HG03045 (cell line): ENCODE measurements at regions not wholly inside any gene's neighbourhood (a gene's known extent, or its start where the extent isn't known, plus 50 kb on each side); places are given as distances from the start of the nearest gene placed in this dataset.
"Not testable (repeated sequence)": the region's sequence is repeated elsewhere in the genome, so short reads cannot be mapped to it uniquely, and the experiment has no call there.

ENCODE experiments used
- ATAC-seq: cut with Tn5 transposase; IDR thresholded peaks from one replicate; pipeline ENCODE4 v1.9.1; 2021; ENCODE audit warnings: mild to moderate bottlenecking, moderate library complexity; ENCODE audit not compliant: unreplicated experiment

DNA sequence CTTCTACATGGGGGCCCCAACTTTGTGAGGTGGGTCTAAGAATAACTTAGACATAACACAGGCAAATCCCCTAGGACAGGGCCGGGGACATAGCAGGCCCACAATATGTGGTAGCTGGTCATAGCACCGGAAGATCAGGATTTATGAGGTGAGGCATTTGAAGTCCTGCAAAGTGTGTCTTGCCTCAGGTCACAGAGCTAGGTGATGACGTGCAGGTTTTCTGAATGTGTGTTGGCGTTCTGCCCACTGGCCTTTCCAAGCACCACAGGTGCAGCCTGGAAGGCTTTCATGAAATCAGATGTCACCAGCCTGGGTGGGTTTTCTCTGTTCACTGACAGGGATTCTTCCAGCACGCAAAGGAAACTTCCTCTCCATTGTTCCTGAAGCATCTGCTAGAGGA is 119.1 kb downstream of the LRATD1 start:
- no peak for ATAC-seq

DNA sequence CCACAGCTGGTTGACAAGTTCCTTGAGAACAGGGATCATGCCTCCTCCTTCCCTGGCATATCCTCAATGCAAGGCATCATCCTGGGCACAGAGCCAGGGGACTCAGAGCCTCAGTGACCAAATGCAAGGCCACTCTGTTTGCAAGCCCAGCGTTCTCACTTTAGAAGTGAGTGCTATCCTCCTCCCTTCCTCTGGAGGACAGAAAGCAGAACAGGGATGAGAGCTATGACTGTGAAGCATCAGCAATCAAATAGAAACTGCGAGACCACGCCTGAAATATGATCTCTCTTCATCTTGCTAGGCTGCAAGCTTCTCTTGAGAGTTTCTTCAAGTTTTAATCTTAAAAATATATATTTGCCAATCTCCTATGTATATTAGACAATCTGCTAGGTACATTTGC is 119.8 kb downstream of the LRATD1 start:
- no peak for ATAC-seq

DNA sequence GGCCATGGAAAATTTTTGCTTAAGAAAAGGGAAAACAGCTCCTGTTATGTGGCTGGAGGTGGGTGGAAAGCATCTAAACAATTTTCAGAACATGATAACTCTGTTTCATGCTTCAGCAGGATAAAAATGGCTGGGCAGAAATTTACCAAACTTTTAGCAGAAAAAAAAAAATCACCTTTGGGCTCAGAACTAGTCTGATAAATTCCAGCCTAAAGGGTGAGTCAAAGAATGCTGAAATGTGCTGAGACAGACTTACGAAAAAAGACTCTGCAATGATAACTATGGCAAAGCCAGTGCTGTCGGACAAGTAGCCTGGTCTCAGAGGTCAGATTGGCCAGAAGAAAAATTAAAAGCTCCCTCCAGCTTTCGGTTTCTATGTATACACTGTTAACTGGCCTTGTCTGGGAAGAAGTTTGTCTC is 123.6 kb downstream of the LRATD1 start:
- ATAC-seq = no peak

DNA sequence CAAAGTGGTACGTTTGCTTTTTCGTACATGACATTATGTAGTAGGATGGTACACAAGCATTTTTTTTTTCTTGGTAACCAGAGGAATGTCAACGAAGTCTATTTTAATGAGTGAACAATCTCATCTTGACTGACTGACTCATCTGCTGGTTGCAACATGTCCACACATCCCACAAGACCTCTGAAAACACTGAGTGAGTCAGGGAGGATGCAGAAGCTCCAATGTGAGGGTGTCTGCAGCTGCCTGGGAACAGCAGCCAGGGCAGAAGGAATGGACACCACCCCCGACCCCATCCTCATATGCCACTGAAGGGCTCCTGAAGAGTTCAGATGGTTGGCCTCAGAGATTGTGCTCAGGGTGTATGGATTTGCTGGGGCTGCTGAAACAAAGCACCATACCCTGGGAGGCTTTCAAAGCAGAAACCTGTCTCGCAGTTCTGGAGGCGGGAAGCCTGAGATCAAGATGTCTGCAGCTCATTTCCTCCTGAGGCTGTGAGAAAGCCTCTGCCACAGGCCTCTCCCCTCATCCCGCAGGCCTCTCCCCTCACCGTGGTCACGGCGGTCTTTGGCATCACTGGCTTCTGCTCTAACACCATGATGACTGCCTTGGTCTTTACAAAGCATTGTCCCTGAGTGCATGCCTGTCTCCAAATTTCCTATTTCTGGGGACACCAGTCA is 124.6 kb downstream of the LRATD1 start:
- ATAC-seq = no peak

DNA sequence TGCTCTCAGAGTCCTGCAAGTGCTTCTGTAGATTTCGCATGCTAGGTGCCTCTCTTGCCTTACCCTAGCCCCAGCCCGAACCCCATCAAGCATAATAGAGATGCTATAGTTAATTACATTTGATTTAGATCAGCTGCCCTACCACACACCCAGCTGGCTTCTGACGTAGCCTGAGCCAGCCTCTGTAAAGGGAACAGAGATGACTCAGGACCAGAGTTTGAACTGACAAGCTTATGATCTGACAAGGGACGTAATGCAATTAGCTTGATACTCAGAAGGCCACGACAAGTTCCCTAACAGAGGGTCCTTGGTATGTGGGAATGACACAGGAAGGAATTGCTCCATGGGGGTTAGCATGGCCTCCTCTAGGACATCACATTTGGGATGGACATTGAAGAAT is 126.6 kb downstream of the LRATD1 start:
- no peak for ATAC-seq

DNA sequence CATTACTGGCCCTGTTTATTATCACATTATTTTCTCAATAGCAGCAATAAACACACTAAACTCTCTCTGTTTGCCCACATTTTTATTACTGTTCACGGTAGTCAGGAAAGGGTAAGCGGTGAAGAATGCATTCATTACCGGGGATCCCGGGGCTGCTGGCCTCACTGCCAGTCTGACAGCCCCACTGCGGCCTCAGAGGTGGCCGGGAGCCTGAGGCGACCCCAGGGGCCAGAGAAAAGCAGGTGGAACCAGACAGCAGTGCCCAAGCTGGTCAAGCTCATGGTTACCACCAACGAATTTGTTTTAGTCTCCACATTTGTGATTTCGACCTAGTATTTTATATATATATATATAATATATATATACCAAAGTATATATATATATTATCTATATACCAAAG is 127.7 kb downstream of the LRATD1 start:
- ATAC-seq = no peak

DNA sequence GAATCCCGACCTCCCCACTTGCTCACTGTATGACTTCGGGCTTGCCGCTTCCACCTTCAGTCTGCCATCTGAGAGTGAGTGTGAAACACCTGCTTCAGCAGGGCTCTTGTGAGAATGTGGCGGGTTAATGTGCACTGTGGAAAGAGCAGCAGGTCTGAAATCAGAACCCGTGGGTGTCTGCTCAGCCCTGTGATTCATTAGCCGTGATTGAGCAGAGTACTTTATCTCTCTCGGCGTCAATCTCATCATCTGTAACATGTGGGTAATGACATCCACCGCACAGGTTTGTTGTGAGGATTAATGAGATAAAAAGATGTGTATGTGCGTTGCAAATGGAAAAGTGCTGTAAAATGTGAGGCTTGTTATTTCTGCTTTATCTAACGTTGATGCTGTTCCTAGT is 128.6 kb downstream of the LRATD1 start:
- no peak for ATAC-seq

DNA sequence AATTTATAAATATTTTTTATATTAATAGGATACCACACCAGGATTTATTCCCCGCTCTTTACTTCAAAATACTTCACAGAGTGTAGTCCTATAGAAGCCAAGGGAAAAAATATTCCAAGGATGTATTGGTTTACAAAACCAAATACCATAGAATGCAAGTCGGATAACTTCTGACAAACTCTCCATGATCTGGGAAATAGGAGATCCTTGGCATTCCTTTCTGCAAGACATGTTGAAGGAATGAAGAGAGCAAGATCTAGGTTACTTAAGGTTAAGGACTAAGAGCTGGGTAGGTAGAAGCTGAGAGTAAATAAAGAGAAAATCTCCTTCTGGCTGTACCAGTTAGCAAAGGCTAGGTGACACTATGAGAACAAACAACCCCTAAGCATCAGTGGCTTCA is 141.2 kb downstream of the LRATD1 start:
- no peak for ATAC-seq

DNA sequence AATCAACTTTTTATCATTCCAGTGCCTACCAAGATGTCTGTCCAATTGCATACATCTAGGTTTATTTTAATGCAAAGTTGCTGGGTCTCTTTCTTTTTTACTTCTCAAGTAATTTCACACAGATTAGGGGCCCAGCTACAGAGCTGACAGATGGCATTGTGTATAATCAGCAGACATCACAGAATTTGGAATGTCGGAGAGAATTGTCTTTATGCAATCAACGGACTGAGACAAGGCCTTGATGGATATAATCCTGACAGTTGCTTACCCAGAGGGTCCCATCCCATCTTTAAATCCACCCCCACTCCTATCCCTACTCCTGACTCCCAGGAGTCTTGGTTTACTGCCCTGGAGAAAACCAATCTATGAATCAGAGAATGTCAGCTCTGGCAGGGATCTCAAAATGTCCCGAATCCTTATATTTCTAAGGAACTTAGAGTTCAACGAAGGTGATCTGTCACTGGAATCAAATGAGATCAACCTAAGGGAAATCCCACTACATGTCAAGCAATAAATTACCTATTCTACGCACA is 142.0 kb downstream of the LRATD1 start:
- ATAC-seq = no peak

DNA sequence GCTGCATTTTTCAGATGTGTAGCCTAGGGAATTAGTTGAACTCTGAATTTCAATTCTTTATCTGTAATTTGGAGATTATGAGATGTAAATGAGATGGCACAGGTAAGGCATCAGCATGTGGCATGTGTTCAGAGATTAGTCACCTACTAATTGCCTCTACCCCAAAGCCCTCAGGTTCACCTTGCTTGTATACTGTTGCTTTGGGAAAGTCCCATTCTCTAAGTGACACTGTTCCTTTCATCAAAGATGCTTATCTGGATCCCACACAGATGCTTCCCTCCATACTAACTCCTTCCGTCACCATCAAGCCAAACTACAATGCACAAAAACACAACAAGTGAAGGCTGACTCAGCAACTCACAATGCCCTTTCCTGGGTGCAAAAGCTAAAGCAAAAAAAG is 143.7 kb downstream of the LRATD1 start:
- ATAC-seq = no peak

DNA sequence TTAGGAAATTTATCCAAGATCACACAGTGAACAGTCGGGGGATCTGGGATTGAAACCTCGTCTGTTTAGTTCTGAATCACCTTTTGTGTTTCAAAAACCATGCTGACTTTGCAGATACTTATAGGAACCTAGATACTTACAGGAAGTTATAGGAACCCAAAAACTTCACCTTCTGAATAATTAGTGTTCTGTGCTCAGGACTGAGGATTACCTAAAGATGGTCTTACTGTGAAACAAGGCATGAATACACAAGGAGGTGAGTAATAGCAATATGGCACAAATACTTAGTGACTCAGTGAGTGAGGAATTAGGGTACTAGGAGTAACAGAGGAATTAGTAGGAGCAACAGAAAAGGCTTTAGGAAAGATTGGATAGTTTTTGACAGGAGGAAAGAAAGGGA is 145.5 kb downstream of the LRATD1 start:
- no peak for ATAC-seq

DNA sequence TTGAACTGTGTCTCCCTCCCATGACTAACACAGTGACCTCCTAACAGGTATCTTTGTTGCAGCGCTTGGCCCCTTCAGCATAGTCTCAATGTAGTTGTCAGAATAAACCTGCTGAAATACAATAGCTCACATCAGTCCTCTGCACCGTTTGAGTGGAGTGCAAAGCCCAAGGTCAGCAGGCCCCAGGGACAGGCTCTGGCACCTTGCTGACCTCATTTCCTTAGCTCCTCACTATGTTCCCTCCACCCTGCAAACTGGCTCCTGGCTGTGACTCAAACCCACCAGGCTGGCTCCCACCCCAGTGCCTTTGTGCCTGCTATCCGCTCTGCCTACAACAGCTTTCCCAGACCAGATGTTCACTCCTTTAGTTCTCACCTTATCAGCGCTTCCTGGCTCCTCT is 146.7 kb downstream of the LRATD1 start:
- no peak for ATAC-seq

DNA sequence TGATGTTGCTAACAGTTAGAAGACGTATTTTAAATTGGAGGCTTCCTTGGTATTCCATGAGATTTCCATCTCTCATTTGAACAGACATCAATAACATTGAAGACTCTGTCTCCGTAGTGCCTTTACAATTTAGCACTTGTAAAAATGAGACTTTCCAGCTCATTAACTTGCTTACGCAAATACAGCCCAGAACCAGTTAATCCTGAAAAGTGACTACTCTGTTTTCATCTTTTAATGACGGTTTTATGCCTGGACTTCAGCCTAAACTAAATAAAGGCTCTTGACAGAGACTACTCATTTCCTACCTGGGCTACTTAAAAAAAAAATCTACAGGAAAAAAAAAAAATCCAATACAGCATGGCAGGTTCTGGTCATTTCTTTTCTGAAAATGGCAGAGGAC is 148.6 kb downstream of the LRATD1 start:
- no peak for ATAC-seq

DNA sequence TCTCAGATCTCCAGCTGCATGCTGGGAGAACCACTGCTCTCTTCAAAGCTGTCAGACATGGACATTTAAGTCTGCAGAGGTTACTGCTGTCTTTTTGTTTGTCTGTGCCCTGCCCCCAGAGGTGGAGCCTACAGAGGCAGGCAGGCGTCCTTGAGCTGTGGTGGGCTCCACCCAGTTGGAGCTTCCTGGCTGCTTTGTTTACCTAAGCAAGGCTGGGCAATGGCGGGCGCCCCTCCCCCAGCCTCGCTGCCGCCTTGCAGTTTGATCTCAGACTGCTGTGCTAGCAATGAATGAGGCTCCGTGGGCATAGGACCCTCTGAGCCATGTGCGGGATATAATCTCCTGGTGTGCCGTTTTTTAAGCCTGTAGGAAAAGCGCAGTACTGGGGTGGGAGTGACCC is 156.3 kb downstream of the LRATD1 start:
- ATAC-seq = not testable (repeated sequence)

DNA sequence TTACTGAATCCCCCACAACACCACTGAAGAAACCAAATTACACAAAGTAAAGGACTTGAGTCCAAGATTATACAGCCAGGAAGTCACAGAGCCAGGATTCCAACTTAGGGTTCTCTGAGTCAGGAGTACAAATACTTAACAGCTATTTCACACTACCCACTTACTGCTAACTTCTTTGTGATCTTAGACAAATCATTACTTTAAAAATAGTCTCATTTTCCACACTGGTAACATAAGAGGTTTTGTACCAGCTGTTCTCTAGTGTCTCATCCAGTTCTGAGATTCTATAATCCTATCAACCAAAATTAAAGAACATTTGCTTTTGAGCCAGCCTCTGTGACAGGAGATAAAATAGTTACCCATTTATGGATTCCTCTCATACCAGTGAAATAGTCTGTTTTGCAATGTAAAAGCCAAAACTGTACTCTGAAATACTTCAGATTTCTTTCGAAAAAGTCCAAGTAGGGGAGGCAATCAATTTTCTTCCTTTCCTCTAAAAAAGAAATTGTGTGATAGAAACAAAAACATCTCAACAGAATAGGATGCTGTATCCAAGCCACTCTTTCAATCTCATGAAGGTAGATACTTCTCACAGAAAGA is 157.6 kb downstream of the LRATD1 start:
- no peak for ATAC-seq

DNA sequence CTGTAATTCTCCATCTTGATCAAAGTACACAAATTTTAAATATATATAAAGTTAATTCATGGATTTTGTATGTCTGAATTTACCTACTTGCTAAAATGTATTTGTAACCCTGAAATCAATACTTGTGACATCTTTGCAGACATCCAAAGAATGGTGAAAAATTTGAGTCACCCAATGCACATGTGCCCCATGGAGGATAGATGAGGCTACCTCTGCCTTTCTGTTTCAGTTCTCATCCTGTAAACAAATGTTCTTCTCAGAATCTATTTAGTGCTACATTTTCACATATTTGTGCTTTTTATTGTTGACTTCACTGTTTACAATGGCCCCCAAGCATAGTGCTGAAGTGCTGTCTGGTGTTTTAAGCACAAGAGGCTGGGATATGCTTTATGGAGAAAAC is 171.5 kb downstream of the LRATD1 start:
- no peak for ATAC-seq

DNA sequence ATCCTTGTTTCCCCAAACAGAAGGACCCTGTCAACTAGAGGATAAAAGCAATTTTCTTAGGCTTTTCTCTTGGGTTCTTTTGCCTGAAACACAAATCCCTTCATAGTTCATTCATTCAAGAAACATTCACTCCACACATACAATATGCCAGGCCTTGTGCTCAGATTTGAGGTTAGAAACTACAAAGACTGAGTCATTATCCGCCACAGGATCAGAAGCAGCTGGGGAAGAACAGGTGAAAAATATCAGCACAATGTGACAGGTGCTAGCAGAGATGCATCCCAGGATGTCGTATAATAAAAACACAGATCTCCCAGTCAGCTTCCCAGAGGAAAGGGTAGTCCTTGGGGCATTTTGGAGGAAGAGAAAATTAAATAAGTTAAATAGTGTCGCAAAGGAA is 172.4 kb downstream of the LRATD1 start:
- no peak for ATAC-seq

DNA sequence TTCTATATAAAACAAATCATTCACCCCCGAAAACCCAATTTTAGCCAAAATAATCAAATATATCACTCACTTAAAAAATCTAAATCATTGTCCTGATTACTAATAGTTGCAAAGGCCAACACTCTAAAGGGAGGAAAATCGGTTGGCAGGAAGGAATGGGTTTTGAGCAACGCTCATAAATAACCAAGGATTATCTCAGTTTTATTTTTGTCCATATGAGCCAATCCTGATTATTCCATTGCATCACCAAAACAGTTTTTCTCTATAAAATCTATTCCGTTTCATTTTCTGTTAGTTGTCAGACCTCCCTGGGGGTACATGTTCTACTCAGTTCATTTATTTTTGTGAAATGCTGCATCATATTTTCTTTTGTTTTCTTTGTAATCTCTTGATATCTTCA is 174.1 kb downstream of the LRATD1 start:
- no peak for ATAC-seq

DNA sequence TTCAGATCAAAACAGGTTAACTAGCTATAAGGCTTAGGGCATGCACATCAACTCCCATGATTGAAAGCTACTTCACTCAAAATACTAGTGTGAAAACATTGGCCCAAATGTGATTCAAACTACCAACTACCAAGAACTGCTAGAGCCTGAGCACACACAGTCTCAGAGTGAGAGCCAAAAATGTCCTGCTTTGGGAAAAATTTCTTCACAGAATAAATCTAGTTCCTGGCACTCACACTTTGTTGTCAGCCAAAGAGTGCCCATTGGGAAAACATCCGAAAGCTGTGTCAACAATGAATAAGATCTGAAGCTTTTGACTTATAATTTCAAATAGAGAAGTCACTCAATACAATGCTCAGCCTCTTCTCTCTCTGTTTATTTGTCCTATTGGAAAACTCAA is 182.7 kb downstream of the LRATD1 start:
- ATAC-seq = no peak

DNA sequence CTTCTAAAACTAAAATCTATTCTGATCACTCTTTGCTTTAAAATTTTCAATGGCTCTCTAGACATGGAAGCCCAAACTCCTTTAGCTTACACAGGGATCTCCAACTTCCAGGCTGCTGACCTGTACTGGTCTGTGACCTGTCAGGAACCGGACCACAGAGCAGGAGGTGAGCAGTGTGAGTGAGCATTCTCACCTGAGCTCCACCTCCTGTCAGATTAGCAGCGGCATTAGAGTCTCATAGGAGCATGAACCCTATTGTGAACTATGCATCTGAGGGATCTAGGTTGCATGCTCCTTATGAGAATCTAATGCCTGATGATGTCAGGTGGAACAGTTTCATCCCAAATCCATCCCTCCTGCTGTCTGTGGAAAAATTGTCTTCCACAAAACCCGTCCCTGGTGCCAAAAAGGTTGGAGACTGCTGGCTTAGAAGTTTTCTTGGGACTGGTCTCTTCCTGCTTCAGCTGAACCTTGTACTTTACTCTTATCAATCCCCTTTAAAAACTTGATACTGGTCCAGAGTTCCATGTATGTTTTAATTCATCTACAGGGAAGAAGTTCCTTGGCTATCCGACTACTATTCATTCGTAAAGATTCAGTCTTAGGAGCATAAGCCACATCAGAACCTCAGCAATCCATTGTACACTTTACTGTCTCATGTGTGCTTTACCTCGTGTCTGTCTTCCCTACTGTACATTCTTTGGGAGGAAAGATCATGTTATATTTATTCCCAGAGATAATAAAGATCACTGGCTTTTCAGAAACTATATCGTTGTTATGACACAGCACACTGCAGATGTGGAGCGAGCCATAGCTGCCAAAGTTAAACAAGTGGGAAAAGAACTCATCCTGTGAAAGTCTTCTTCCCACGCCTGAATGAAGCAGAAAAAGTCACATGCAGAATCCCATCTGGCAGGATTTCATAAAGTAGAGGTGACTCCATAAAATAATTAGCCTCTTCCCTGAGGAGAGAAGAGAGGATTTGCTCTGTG is 183.8 kb downstream of the LRATD1 start:
- ATAC-seq = no peak

DNA sequence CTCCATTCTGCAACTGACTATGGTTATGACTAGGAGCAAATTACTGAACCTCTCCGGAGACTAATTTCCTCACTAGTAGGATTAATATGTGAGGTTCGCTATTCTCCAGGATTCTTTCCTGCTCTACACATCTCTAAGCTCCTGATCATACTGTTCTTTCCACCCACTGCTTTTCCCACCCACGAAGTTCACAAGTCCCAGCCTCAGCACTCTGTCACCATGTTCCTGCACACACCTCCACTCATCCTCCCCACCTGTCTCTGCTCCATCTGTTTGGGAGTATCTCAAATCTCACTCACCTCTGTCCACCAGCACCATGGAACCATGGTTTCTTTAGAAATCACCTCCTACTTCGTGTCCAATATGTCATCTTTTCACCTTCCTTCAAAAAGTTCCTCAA is 185.3 kb downstream of the LRATD1 start:
- ATAC-seq = no peak

DNA sequence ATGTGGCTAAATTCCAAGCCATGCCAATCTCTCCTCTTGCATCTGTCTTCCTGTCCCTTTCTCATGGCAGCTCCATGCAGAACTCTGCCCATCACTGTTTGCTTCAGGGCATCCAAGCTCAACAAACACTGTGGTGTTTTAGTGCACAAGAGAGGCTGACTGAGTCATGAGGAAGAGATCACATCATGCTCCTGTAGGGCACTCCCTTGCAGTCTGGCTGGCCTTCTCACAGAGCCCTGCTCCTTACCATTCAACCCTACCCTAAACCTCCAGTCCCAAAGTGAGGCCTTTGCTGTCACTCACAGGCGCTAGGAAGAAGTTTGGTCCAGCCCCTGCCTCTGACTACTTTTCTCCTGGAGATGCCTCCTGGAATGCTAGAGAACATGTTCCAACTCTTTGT is 194.0 kb downstream of the LRATD1 start:
- no peak for ATAC-seq
